Activated CD4-positive, alpha-beta T cell treated with anti-CD3 and anti-CD28 coated beads, Interleukin-2, amount 50 U/mL, for 4 hours (primary cell): ENCODE measurements at regions not wholly inside any gene's neighbourhood (a gene's known extent, or its start where the extent isn't known, plus 50 kb on each side); places are given as distances from the start of the nearest gene placed in this dataset.

Experiments used
- DNase-seq, 2 experiments: peaks; one replicate each; pipeline ENCODE4 v3.0.0-alpha.2; 2020

- DNase-seq, result no peak
Measured at GRCh38 chr6:156647140-156647784, 129.9 kb upstream of the ARID1B start.

- DNase-seq, result no peak
Measured at GRCh38 chr6:156646496-156646895, 130.7 kb upstream of the ARID1B start.

- DNase-seq, result no peak
Measured at GRCh38 chr6:156645097-156645496, 132.1 kb upstream of the ARID1B start.

- DNase-seq, result no peak
Measured at GRCh38 chr6:156639009-156639721, 138.0 kb upstream of the ARID1B start.

- no peak for DNase-seq
Measured at GRCh38 chr6:156638581-156638980, 138.6 kb upstream of the ARID1B start.

GRCh38 chr6:156634951-156635371 lies 142.2 kb upstream of the ARID1B start:
- DNase-seq, result no peak

- DNase-seq, result no peak
Measured at GRCh38 chr6:156634048-156634447, 143.1 kb upstream of the ARID1B start.

GRCh38 chr6:156633291-156633690 lies 143.9 kb upstream of the ARID1B start:
- no peak for DNase-seq

GRCh38 chr6:156630613-156631302 lies 146.4 kb upstream of the ARID1B start:
- no peak for DNase-seq

- DNase-seq, result no peak
Measured at GRCh38 chr6:156628805-156629204, 148.4 kb upstream of the ARID1B start.

GRCh38 chr6:156627524-156627923 lies 149.7 kb upstream of the ARID1B start:
- no peak for DNase-seq

- no peak for DNase-seq
Measured at GRCh38 chr6:156622185-156622584, 155.0 kb upstream of the ARID1B start.

GRCh38 chr6:156620331-156620730 lies 156.8 kb upstream of the ARID1B start:
- DNase-seq, result no peak

GRCh38 chr6:156618600-156619205 lies 158.5 kb upstream of the ARID1B start:
- DNase-seq, result no peak

GRCh38 chr6:156617941-156618340 lies 159.2 kb upstream of the ARID1B start:
- DNase-seq, result no peak

- no peak for DNase-seq
Measured at GRCh38 chr6:156617376-156617775, 159.8 kb upstream of the ARID1B start.

- DNase-seq, result no peak
Measured at GRCh38 chr6:156616495-156616894, 160.7 kb upstream of the ARID1B start.

GRCh38 chr6:156613996-156614395 lies 163.2 kb upstream of the ARID1B start:
- DNase-seq, result no peak

GRCh38 chr6:156612361-156612760 lies 164.8 kb upstream of the ARID1B start:
- no peak for DNase-seq

- DNase-seq, result no peak
Measured at GRCh38 chr6:156602066-156602385, 175.2 kb upstream of the ARID1B start.

GRCh38 chr6:156601152-156602065 lies 175.8 kb upstream of the ARID1B start:
- no peak for DNase-seq

GRCh38 chr6:156600678-156601077 lies 176.5 kb upstream of the ARID1B start:
- no peak for DNase-seq
